ENCODE measurements at regions not wholly inside any gene's neighbourhood (a gene's known extent, or its start where the extent isn't known, plus 50 kb on each side); places are given as distances from the start of the nearest gene placed in this dataset.
"Not testable (repeated sequence)": the region's sequence is repeated elsewhere in the genome, so short reads cannot be mapped to it uniquely, and the experiment has no call there.

DNA sequence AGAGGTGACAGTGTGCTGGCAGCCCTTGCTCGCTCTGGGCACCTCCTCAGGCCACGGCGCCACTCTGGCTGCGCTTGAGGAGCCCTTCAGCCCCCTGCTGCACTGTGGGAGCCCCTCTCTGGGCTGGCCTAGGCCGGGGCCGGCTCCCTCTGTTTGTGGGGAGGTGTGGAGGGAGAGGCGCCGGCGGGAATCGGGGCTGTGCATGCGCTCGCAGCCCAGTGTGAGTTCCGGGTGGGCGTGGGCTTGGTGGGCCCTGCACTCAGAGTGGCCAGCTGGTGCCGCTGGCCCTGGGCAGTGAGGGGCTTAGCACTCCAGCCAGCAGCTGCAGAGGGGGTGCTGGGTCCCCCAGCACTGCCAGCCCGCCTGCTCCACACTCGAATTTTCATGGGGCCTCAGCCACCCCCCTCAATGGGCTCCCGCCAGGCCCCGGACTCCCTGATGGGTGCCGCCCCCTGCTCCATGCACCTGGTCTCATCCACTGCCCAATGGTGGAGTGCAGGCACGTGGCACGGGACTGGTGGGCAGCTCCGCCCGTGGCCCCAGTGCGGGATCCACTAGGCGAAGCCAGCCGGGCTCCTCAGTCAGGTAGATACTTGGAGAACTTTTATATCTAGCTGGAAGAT lies 96.7 kb upstream of the BET1 start:
- intact Hi-C loops (cut with DNase I) = no loop called here
- no peak for DNase-seq (ENCODE audit: low spot score)

- intact Hi-C loops (cut with DNase I) = no loop called here
- no peak for DNase-seq (ENCODE audit: low spot score)
Measured at GRCh38 chr7:94104301-94104700, 100.1 kb upstream of the BET1 start.

DNA sequence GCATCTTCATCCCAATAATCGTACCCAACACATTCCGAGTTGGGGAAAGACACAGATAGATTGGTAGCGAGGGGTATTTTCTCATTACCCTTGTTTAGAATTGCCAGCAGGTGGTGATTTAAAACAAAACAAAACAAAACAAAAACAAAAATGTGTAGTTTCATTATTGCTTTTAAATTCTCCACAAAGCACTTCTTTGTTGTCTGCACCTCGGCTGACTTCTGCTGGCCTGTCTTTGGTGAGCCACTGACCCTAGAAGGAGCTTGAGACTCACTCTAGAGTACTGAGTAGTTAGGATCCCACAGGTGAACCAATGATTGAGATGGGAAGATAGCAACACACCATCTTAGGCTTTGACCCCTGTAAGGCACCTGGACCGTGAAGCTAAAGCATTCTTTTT lies 105.4 kb upstream of the BET1 start:
- intact Hi-C loops (cut with DNase I) = no loop called here
- DNase-seq (ENCODE audit: low spot score) = no peak

GRCh38 chr7:94111009-94111408 lies 106.9 kb upstream of the BET1 start:
- DNase-seq (ENCODE audit: low spot score) = no peak
- intact Hi-C loops (cut with DNase I) = no loop called here

DNA sequence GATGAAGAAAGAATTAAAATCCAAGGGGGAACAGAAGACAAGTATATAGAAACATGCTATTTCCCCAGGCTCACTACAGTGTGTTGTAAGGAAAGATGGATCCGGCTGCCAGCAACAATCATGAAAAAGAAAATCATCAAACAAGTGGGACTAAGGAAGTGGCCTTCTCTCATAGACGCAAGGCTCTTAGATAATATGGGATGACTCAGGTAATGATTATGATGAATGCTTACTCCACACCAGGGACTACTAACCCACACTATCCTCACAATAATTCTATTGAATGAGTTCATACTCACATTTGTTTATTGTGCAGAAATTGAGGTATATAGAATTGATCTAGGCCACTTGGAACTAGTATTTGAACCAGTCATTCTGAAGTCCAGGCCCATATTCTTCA lies 111.2 kb upstream of the BET1 start:
- DNase-seq (ENCODE audit: low spot score) = no peak
- intact Hi-C loops (cut with DNase I) = no loop called here

GRCh38 chr7:94123136-94123535 lies 119.0 kb upstream of the BET1 start:
- DNase-seq (ENCODE audit: low spot score) = no peak
- intact Hi-C loops (cut with DNase I) = no loop called here

DNA sequence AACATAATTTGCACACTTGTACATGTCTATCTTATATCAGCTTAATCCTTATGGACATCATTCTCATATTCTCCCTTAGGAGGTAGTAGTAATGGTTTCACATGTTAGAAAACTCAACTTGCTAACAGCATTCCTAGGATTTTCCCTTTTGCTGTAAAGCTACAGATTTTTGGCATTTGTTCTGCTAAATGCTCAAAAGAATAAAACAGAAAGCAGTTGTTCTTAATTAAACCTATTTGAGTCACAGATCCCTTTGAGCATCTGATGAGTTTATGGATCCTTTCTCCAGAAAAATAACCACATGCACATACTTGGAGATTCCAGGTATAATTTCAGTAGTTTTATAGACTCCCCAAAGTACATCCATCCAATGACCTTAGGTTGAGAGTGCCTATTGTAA lies 122.9 kb upstream of the BET1 start:
- intact Hi-C loops (cut with DNase I) = no loop called here
- no peak for DNase-seq (ENCODE audit: low spot score)

DNA sequence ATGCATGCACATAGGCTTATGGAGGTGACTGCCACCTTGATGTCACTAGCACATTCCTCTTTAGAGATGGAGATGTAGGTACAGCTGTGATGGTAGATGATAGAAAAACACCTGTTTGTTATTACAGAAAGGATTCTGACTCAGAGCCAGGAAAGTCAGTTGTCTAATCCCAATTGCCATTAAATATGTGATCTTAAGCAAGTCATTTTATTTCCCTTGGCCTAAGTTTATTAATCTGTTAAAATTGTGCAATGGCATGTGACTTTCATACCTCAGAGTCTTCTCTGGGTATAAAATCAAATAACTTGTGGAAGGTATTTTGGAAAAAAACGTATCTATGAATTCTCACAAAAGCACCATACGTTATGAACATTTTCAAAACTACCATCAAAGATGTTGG lies 123.9 kb upstream of the BET1 start:
- DNase-seq (ENCODE audit: low spot score) = no peak
- intact Hi-C loops (cut with DNase I) = no loop called here

DNA sequence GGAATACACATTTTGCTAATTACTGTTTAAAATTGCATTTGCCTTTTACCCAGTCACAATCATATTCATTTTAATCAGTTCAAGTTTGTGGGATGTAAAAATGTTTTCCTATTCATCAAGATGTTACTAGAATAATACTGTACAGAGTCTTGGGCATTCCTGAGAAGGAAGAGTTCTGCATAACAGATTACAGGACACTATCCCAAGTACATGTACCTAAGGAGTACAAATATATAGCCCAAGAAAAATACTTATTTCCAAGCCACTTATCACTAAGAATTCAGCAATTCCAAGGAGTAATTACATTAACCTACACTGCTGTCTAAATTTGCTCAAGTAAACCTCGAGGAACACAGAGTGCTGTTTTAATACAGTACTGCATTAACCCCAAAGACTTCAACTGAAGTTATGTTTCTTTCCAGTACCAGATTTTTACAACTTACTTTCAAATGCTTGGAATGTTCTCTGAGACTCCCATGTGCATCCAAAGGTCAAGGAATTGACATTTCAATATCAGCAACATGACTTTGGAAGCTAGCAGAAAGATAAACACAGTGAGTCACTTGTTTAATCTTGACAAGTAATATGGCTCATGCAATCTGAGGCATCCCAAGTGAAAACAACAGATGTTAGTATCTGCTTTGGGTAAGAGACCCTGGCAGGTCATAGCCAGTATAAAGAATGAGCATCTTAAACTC lies 125.4 kb upstream of the BET1 start:
- intact Hi-C loops (cut with DNase I) = no loop called here
- DNase-seq (ENCODE audit: low spot score) = no peak

GRCh38 chr7:94130716-94131115 lies 126.6 kb upstream of the BET1 start:
- peak; percentile 52 for DNase-seq (ENCODE audit: low spot score)
- intact Hi-C loops (cut with DNase I) = no loop called here

GRCh38 chr7:94133460-94133859 lies 129.3 kb upstream of the BET1 start:
- DNase-seq (ENCODE audit: low spot score) = no peak
- intact Hi-C loops (cut with DNase I) = no loop called here

DNA sequence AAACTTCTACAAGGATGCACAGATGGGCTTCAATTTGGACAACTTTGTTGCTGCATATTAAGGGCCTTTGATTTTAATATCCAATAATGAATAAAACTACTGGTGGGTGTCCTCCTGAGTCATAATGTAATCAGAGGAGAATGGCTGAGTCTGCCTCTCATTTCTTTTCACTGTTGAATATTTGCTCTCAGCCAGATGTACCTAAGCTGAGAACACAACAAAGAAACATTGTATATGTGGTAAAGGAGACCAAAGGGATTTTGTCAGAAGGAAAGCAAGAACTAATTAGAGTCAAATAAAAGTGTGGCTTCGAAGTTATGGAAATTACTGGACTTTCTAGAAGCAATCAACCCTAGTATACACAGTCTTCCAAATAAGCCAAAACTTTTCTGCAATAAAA lies 131.0 kb upstream of the BET1 start:
- intact Hi-C loops (cut with DNase I) = no loop called here
- DNase-seq (ENCODE audit: low spot score) = no peak

DNA sequence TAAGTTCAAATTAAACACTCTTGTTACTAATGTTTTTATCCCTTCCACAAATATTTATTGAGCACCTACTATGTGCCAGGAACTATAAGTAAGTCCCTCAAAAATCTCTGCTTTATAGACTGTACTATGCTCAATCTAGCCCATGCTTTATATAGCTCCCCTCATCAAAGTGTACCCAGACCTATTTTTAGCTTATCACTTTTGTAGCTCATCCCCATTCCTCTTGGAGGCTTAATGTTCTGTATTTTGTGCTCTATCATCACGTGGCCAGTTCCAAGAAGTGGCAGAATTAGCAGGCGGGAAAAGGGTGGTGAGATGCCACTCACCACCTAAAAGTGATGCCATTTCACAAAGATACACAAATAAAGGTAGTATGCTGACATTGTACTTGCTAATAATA lies 138.1 kb upstream of the BET1 start:
- DNase-seq (ENCODE audit: low spot score) = no peak
- intact Hi-C loops (cut with DNase I) = no loop called here

GRCh38 chr7:94145602-94146001 lies 141.4 kb upstream of the BET1 start:
- no peak for DNase-seq (ENCODE audit: low spot score)
- intact Hi-C loops (cut with DNase I) = loop anchor here in 1 of 2 donors (2.0 kb wide), 1 partner anchor 27 kb away; no protein-coding TSS in a partner anchor

- no peak for DNase-seq (ENCODE audit: low spot score)
- intact Hi-C loops (cut with DNase I) = loop anchor here in 1 of 2 donors (2.0 kb wide), 1 partner anchor 26 kb away; no protein-coding TSS in a partner anchor
Measured at GRCh38 chr7:94146408-94146807, 142.3 kb upstream of the BET1 start.

- intact Hi-C loops (cut with DNase I) = loop anchor here in 1 of 2 donors (5.0 kb wide), 1 partner anchor 983 kb away; no protein-coding TSS in a partner anchor
- DNase-seq (ENCODE audit: low spot score) = no peak
Measured at GRCh38 chr7:94149789-94150545, 145.8 kb upstream of the BET1 start.

DNA sequence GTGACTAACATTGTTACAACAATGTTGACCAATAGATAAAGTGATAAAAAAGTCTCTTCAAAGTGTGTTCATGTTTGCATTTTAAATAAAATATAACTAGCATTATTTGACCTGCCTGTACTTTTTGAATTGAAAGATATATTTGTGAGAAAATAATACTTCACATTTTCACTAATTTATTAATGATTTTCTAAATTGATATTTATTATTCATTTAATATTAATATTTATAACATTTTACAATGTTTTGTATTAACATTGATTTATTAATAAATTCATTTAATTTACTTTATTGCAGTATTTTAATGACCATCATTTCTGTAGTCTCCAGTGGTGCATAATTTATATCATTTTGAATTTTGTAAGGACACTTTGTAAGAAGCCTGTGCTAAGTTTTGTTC lies 150.0 kb upstream of the BET1 start:
- intact Hi-C loops (cut with DNase I) = loop anchor here in 1 of 2 donors (5.0 kb wide), 1 partner anchor 987 kb away; no protein-coding TSS in a partner anchor
- no peak for DNase-seq (ENCODE audit: low spot score)

- intact Hi-C loops (cut with DNase I) = loop anchor here in 1 of 2 donors (5.0 kb wide), 1 partner anchor 988 kb away; no protein-coding TSS in a partner anchor
Measured at GRCh38 chr7:94154858-94155257, 150.7 kb upstream of the BET1 start.

GRCh38 chr7:94157659-94158306 lies 153.6 kb upstream of the BET1 start:
- DNase-seq (ENCODE audit: low spot score); intact Hi-C loops (cut with DNase I): not testable (repeated sequence)

More at GRCh38 chr7:94154858-94155257, 150.7 kb upstream of the BET1 start:
- DNase-seq (ENCODE audit: low spot score) = no peak

All from posterior vena cava (tissue), 2 donors.